Keratinocyte (primary cell): ENCODE measurements at regions not wholly inside any gene's neighbourhood (a gene's known extent, or its start where the extent isn't known, plus 50 kb on each side); places are given as distances from the start of the nearest gene placed in this dataset.

ENCODE experiments used
- DNase-seq: peaks from one replicate; pipeline ENCODE4 v3.0.0-alpha.2; 2011; ENCODE audit warnings: low read depth, missing footprints, low spot score
- FAIRE-seq: peaks from 2 replicates; lab custom pipeline; 2011; peaks lifted over from hg19 to GRCh38; lab: Jason Lieb, UNC
- H2AFZ ChIP-seq: 2 replicates; pipeline ENCODE4 v1.6.0; 2012; ENCODE audit warnings: low read length, control low read depth, inconsistent platforms; ENCODE audit not compliant: control insufficient read depth
- H3K27ac ChIP-seq: 2 replicates; pipeline ENCODE4 v1.5.1; 2011; ENCODE audit warnings: low read length; ENCODE audit not compliant: control insufficient read depth, insufficient read depth
- H3K27me3 ChIP-seq: 3 replicates; pipeline ENCODE4 v1.6.0; 2011; ENCODE audit warnings: low read length; ENCODE audit not compliant: control insufficient read depth, insufficient read depth; ENCODE audit errors: extremely low read depth
- H3K36me3 ChIP-seq, 2 experiments: 2 replicates in 1 of 2; 3 replicates in 1 of 2; pipeline ENCODE4 v1.5.1; 2011; ENCODE audit warnings: low read length in 2 of 2, mild to moderate bottlenecking in 1 of 2; ENCODE audit not compliant: control insufficient read depth in 2 of 2, insufficient read depth in 2 of 2; ENCODE audit errors: extremely low read depth in 1 of 2
- H3K4me1 ChIP-seq: 3 replicates; pipeline ENCODE4 v1.5.1; 2011; ENCODE audit warnings: low read length; ENCODE audit not compliant: control insufficient read depth, insufficient read depth; ENCODE audit errors: extremely low read depth
- H3K4me2 ChIP-seq: 3 replicates; pipeline ENCODE4 v1.6.0; 2011; ENCODE audit warnings: low read depth, low read length; ENCODE audit not compliant: control insufficient read depth, insufficient read depth; ENCODE audit errors: extremely low read depth
- H3K4me3 ChIP-seq, 3 experiments: fragments of 200-600 bp in 1 of 3; sonication (generic) in 1 of 3; 2 replicates in 2 of 3; 3 replicates in 1 of 3; pipeline ENCODE4 v1.5.1; 2011 to 2016; ENCODE audit warnings: low read length in 3 of 3, mild to moderate bottlenecking in 3 of 3, control low read depth in 2 of 3, inconsistent platforms in 1 of 3, low read depth in 1 of 3, mixed read lengths in 1 of 3, mixed run types in 1 of 3, moderate library complexity in 1 of 3; ENCODE audit not compliant: control insufficient read depth in 2 of 3, insufficient read depth in 2 of 3; ENCODE audit errors: extremely low read depth in 1 of 3
- H3K79me2 ChIP-seq: 2 replicates; pipeline ENCODE4 v1.6.0; 2012; ENCODE audit warnings: low read length; ENCODE audit not compliant: control insufficient read depth, insufficient read depth
- H3K9ac ChIP-seq: 3 replicates; pipeline ENCODE4 v1.6.0; 2011; ENCODE audit warnings: low read length; ENCODE audit not compliant: control insufficient read depth, insufficient read depth; ENCODE audit errors: extremely low read depth
- H3K9me1 ChIP-seq: 3 replicates; pipeline ENCODE4 v1.6.0; 2011; ENCODE audit warnings: low read length; ENCODE audit not compliant: control insufficient read depth, insufficient read depth; ENCODE audit errors: extremely low read depth
- H3K9me3 ChIP-seq: 2 replicates; pipeline ENCODE4 v1.5.1; 2012; ENCODE audit warnings: low read depth, low read length; ENCODE audit not compliant: control insufficient read depth
- H4K20me1 ChIP-seq: 3 replicates; pipeline ENCODE4 v1.6.0; 2011; ENCODE audit warnings: low read length; ENCODE audit not compliant: control insufficient read depth, insufficient read depth; ENCODE audit errors: extremely low read depth
- CTCF ChIP-seq, 3 experiments: IDR thresholded peaks in 1 of 3; conservative IDR thresholded peaks in 1 of 3; optimal IDR thresholded peaks in 1 of 3; 2 replicates in 2 of 3; 3 replicates in 1 of 3; pipeline versions ENCODE3 to v1.5.1; 2011; ENCODE audit warnings: low read length in 3 of 3, mild to moderate bottlenecking in 3 of 3, moderate library complexity in 2 of 3, control low read depth in 1 of 3, inconsistent platforms in 1 of 3; ENCODE audit not compliant: insufficient read depth in 2 of 3; ENCODE audit errors: extremely low read depth in 1 of 3
- EZH2 ChIP-seq: IDR thresholded peaks from one replicate; pipeline ENCODE4 v1.6.1; 2012; ENCODE audit warnings: inconsistent platforms, mild to moderate bottlenecking, low read length, moderate library complexity
- dilution Hi-C: fragments of 300-500 bp; cut with MboI; formaldehyde crosslinking; loops from one replicate; pipeline ENCODE4 v1.7.0; 2020; ENCODE audit warnings: low sequenced_read_pairs; ENCODE audit not compliant: extremely low pct_ligation_motif_present

DNA sequence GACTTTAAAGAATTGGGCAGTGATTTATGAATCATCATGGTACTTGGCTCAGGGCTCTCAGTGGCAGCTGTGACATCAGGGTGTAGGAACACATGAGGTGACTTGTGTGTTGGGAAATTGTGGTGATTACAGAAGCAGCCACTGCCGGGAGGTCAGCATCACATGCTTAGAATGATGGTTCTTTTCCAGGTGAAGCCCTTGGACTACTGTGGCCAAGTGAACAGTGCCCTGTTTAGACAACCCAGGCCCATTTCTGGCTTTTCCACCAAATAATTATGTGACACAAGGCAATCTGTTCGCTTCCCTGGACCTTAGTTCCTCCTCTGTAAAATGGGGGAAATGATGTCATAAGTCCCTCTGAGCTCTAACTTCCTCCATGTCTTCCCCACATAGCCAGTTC, 139.7 kb upstream of the ROPN1 start:
- TF ChIP-seq CTCF (optimal IDR thresholded peaks at IDR 0.05 in 1 of 3, IDR thresholded peaks at IDR 0.05 in 1 of 3, conservative IDR thresholded peaks at IDR 0.05 in 1 of 3; ENCODE audit: extremely low read depth in 1 of 3, insufficient read depth in 2 of 3, low read length in 3 of 3): no peak
- no peak for TF ChIP-seq EZH2
- Histone ChIP-seq H3K79me2 (no peaks in the 10 kb centered on the region), H3K36me3 (no peaks in the 10 kb centered on the region), H2AFZ (no peak overlapping the region), H4K20me1 (no peaks in the 10 kb centered on the region), H3K9ac (no peak overlapping the region), H3K4me3 (no peak overlapping the region), H3K4me1 (no peaks in the 10 kb centered on the region), H3K27ac (no peak overlapping the region), H3K9me1 (no peaks in the 10 kb centered on the region), H3K27me3 (peaks cover 12% of the 10 kb centered on the region), H3K9me3 (no peaks in the 10 kb centered on the region), H3K4me2 (no peak overlapping the region)
- FAIRE-seq (no peak), DNase-seq (no peak)
- dilution Hi-C loops: no loop called here

- H3K27ac ChIP-seq: no peak overlapping the region
- H2AFZ ChIP-seq: no peak overlapping the region
- no peak overlapping the region for H3K9ac ChIP-seq
- no peaks in the 10 kb centered on the region for H4K20me1 ChIP-seq
- DNase-seq: no peak
- TF ChIP-seq EZH2: no peak
- no peak for TF ChIP-seq CTCF (optimal IDR thresholded peaks at IDR 0.05 in 1 of 3, IDR thresholded peaks at IDR 0.05 in 1 of 3, conservative IDR thresholded peaks at IDR 0.05 in 1 of 3; ENCODE audit: extremely low read depth in 1 of 3, insufficient read depth in 2 of 3, low read length in 3 of 3)
- H3K79me2 ChIP-seq: no peaks in the 10 kb centered on the region
- no peaks in the 10 kb centered on the region for H3K4me1 ChIP-seq
- no peaks in the 10 kb centered on the region for H3K9me3 ChIP-seq
- FAIRE-seq: no peak
- dilution Hi-C loops: no loop called here
- peaks cover 12% of the 10 kb centered on the region for H3K27me3 ChIP-seq
- H3K4me3 ChIP-seq: no peak overlapping the region
- no peaks in the 10 kb centered on the region for H3K36me3 ChIP-seq
- no peak overlapping the region for H3K4me2 ChIP-seq
- H3K9me1 ChIP-seq: no peaks in the 10 kb centered on the region
These were observed 140.9 kb upstream of the ROPN1 start for GRCh38 chr3:124132813-124133212.
